ENCODE measurements at regions not wholly inside any gene's neighbourhood (a gene's known extent, or its start where the extent isn't known, plus 50 kb on each side); places are given as distances from the start of the nearest gene placed in this dataset.
"Not testable (repeated sequence)": the region's sequence is repeated elsewhere in the genome, so short reads cannot be mapped to it uniquely, and the experiment has no call there.

DNA sequence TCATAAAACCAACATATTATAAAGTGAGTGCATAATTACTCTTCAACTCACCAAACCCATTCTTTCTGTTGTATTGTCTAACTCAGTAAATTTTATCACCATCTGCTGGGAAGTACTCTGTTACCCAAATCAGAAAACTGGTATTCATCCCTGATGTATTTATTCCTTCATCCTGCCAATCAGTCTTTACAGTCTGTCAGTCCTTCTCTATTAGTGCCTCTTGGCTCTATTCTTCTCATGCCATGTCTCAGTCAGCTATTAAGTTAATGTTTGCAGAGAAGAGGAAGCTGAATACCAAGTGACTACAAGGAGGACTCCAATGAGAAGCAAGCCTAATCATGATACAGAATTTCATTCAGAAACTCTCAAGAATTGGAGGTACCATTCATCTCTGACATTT lies 631.2 kb downstream of the CPS1 start:
- H3K4me3 Mint-ChIP-seq, result no peak overlapping the region
- peaks cover 3% of the 10 kb centered on the region for H3K27me3 Mint-ChIP-seq (ENCODE audit: insufficient read depth)
- no peaks in the 10 kb centered on the region for H3K9me3 Mint-ChIP-seq
- intact Hi-C loops (cut with micrococcal nuclease), result no loop called here
- H3K36me3 Mint-ChIP-seq (ENCODE audit: low read depth), result no peaks in the 10 kb centered on the region
- no peaks in the 10 kb centered on the region for H3K4me1 Mint-ChIP-seq (ENCODE audit: low read depth)
- no peak overlapping the region for H3K27ac Mint-ChIP-seq
- DNase-seq (ENCODE audit: low spot score), result no peak

- no peaks in the 10 kb centered on the region for H3K36me3 Mint-ChIP-seq (ENCODE audit: low read depth)
- DNase-seq (ENCODE audit: low spot score), result no peak
- H3K4me1 Mint-ChIP-seq (ENCODE audit: low read depth), result no peaks in the 10 kb centered on the region
- no peak overlapping the region for H3K27ac Mint-ChIP-seq
- H3K4me3 Mint-ChIP-seq, result no peak overlapping the region
- H3K9me3 Mint-ChIP-seq, result no peaks in the 10 kb centered on the region
- no peaks in the 10 kb centered on the region for H3K27me3 Mint-ChIP-seq (ENCODE audit: insufficient read depth)
- intact Hi-C loops (cut with micrococcal nuclease), result no loop called here
Observed at GRCh38 chr2:211203986-211204385, 647.6 kb downstream of the CPS1 start.

- no peaks in the 10 kb centered on the region for H3K36me3 Mint-ChIP-seq (ENCODE audit: low read depth)
- intact Hi-C loops (cut with micrococcal nuclease), result no loop called here
Observed at GRCh38 chr2:211204456-211204855, 648.1 kb downstream of the CPS1 start.

GRCh38 chr2:211204902-211205301 lies 648.5 kb downstream of the CPS1 start:
- H3K27me3 Mint-ChIP-seq (ENCODE audit: insufficient read depth), result no peaks in the 10 kb centered on the region
- no peak overlapping the region for H3K27ac Mint-ChIP-seq
- no peak for DNase-seq (ENCODE audit: low spot score)
- intact Hi-C loops (cut with micrococcal nuclease), result no loop called here
- no peaks in the 10 kb centered on the region for H3K9me3 Mint-ChIP-seq
- H3K36me3 Mint-ChIP-seq (ENCODE audit: low read depth), result no peaks in the 10 kb centered on the region
- H3K4me1 Mint-ChIP-seq (ENCODE audit: low read depth), result no peaks in the 10 kb centered on the region
- no peak overlapping the region for H3K4me3 Mint-ChIP-seq

More at GRCh38 chr2:211204456-211204855, 648.1 kb downstream of the CPS1 start:
- Mint-ChIP-seq H3K27ac (no peak overlapping the region), H3K4me3 (no peak overlapping the region), H3K27me3 (ENCODE audit: insufficient read depth) (no peaks in the 10 kb centered on the region), H3K9me3 (no peaks in the 10 kb centered on the region), H3K4me1 (ENCODE audit: low read depth) (no peaks in the 10 kb centered on the region)
- DNase-seq (ENCODE audit: low spot score), result no peak

DNA sequence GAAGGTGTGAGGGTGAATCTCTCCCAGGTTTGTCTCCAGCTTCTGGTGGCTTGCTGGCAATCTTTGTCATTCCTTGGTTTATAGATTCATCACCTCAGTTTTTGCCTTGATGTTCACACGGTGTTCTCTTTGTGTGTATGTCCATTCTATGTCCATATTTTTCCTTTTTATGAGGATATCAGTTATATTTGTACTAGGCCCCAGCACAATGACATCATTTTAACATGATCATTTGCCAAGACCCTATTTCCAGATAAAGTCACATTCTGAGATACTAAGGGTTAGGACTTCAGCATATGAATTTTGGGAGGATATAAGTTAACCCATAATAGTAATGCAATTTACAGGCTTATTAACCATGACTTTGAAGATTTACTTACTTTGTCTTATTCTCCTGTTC lies 649.0 kb downstream of the CPS1 start:
- no peaks in the 10 kb centered on the region for H3K36me3 Mint-ChIP-seq (ENCODE audit: low read depth)
- no peak overlapping the region for H3K27ac Mint-ChIP-seq

GRCh38 chr2:211205836-211206235 lies 649.4 kb downstream of the CPS1 start:
- DNase-seq (ENCODE audit: low spot score), result no peak

More for the DNA sequence above, 649.0 kb downstream of the CPS1 start:
- Mint-ChIP-seq H3K4me3 (no peak overlapping the region), H3K4me1 (ENCODE audit: low read depth) (no peaks in the 10 kb centered on the region), H3K9me3 (no peaks in the 10 kb centered on the region), H3K27me3 (ENCODE audit: insufficient read depth) (no peaks in the 10 kb centered on the region)
- intact Hi-C loops (cut with micrococcal nuclease), result no loop called here
- no peak for DNase-seq (ENCODE audit: low spot score)

GRCh38 chr2:211216221-211216620 lies 659.8 kb downstream of the CPS1 start:
- Mint-ChIP-seq H3K4me3 (no peak overlapping the region), H3K27ac (no peak overlapping the region), H3K9me3 (peaks cover 6% of the 10 kb centered on the region), H3K36me3 (ENCODE audit: low read depth) (no peaks in the 10 kb centered on the region), H3K27me3 (ENCODE audit: insufficient read depth) (no peaks in the 10 kb centered on the region), H3K4me1 (ENCODE audit: low read depth) (no peaks in the 10 kb centered on the region)
- DNase-seq (ENCODE audit: low spot score), result no peak
- intact Hi-C loops (cut with micrococcal nuclease), result no loop called here

More at GRCh38 chr2:211205836-211206235, 649.4 kb downstream of the CPS1 start:
- Mint-ChIP-seq H3K4me3 (no peak overlapping the region), H3K27me3 (ENCODE audit: insufficient read depth) (no peaks in the 10 kb centered on the region), H3K4me1 (ENCODE audit: low read depth) (no peaks in the 10 kb centered on the region), H3K36me3 (ENCODE audit: low read depth) (no peaks in the 10 kb centered on the region), H3K9me3 (no peaks in the 10 kb centered on the region), H3K27ac (no peak overlapping the region)
- intact Hi-C loops (cut with micrococcal nuclease), result no loop called here

DNA sequence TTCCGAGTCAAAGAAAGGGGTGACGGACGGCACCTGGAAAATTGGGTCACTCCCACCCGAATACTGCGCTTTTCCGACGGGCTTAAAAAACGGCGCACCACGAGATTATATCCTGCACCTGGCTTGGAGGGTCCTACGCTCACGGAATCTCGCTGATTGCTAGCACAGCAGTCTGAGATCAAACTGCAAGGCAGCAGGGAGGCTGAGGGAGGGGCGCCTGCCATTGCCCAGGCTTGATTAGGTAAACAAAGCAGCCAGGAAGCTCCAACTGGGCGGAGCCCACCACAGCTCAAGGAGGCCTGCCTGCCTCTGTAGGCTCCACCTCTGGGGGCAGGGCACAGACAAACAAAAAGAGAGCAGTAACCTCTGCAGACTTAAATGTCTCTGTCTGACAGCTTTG lies 663.1 kb downstream of the CPS1 start:
- H3K4me1 Mint-ChIP-seq (ENCODE audit: low read depth); H3K27ac Mint-ChIP-seq; H3K4me3 Mint-ChIP-seq; DNase-seq (ENCODE audit: low spot score); intact Hi-C loops (cut with micrococcal nuclease); H3K36me3 Mint-ChIP-seq (ENCODE audit: low read depth); H3K9me3 Mint-ChIP-seq; H3K27me3 Mint-ChIP-seq (ENCODE audit: insufficient read depth): not testable (repeated sequence)

DNA sequence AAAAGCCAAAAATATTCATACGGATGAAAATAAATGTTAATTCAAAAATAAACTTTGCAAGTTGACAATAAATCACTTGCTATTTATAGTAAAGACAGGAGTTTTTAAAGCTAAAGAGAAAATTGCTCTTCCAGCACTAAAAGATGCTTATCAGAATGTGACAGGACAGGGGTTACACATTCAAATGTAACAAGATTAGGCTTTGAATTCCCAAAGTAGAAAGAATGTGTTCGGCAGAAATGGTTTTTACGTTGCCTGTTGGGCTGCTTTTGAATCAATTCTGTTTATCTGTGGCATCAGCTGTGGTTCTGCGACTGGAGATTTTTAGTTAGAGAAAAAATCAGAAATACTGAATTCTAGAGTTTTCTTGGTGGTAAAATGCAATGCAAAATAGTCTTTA lies 669.4 kb downstream of the CPS1 start:
- Mint-ChIP-seq H3K4me1 (ENCODE audit: low read depth) (no peaks in the 10 kb centered on the region), H3K27me3 (ENCODE audit: insufficient read depth) (no peaks in the 10 kb centered on the region), H3K36me3 (ENCODE audit: low read depth) (no peaks in the 10 kb centered on the region), H3K27ac (no peak overlapping the region), H3K4me3 (no peak overlapping the region), H3K9me3 (no peaks in the 10 kb centered on the region)
- intact Hi-C loops (cut with micrococcal nuclease), result no loop called here
- no peak for DNase-seq (ENCODE audit: low spot score)

GRCh38 chr2:211228559-211228958 lies 672.2 kb downstream of the CPS1 start:
- intact Hi-C loops (cut with micrococcal nuclease), result no loop called here
- no peaks in the 10 kb centered on the region for H3K4me1 Mint-ChIP-seq (ENCODE audit: low read depth)
- no peak overlapping the region for H3K4me3 Mint-ChIP-seq

GRCh38 chr2:211237586-211238275 lies 681.3 kb downstream of the CPS1 start:
- intact Hi-C loops (cut with micrococcal nuclease), result no loop called here
- Mint-ChIP-seq H3K4me1 (ENCODE audit: low read depth) (no peaks in the 10 kb centered on the region), H3K36me3 (ENCODE audit: low read depth) (no peaks in the 10 kb centered on the region), H3K4me3 (no peak overlapping the region), H3K27ac (no peak overlapping the region), H3K27me3 (ENCODE audit: insufficient read depth) (no peaks in the 10 kb centered on the region), H3K9me3 (no peaks in the 10 kb centered on the region)
- DNase-seq (ENCODE audit: low spot score), result no peak

More at GRCh38 chr2:211228559-211228958, 672.2 kb downstream of the CPS1 start:
- Mint-ChIP-seq H3K27ac (no peak overlapping the region), H3K9me3 (no peaks in the 10 kb centered on the region), H3K27me3 (ENCODE audit: insufficient read depth) (no peaks in the 10 kb centered on the region), H3K36me3 (ENCODE audit: low read depth) (no peaks in the 10 kb centered on the region)
- DNase-seq (ENCODE audit: low spot score), result no peak

DNA sequence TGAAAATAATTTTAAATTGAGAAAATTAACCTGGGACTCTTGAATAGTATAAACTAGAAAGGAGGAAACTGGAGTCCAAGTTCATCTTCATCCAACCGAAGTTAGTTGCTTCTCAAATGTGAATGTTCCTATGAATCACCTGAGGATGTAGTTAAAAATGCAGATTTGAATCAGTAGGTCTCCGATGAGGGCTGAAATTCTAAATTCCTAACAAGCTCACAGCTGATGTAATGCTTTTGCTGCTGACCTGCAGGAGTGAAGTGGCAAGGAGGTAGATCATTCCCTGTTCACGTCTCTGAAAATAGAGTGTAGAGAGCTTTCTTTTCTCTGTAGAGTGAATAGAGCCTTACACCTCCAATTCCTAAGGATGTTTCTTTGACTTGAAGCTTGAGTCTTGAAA lies 685.5 kb downstream of the CPS1 start:
- no peaks in the 10 kb centered on the region for H3K36me3 Mint-ChIP-seq (ENCODE audit: low read depth)
- H3K4me1 Mint-ChIP-seq (ENCODE audit: low read depth), result no peaks in the 10 kb centered on the region
- no peaks in the 10 kb centered on the region for H3K27me3 Mint-ChIP-seq (ENCODE audit: insufficient read depth)
- no peaks in the 10 kb centered on the region for H3K9me3 Mint-ChIP-seq
- H3K4me3 Mint-ChIP-seq, result no peak overlapping the region
- no peak overlapping the region for H3K27ac Mint-ChIP-seq
- no peak for DNase-seq (ENCODE audit: low spot score)
- intact Hi-C loops (cut with micrococcal nuclease), result no loop called here

GRCh38 chr2:211247751-211248150 lies 691.4 kb downstream of the CPS1 start:
- Mint-ChIP-seq H3K4me3 (no peak overlapping the region), H3K36me3 (ENCODE audit: low read depth) (no peaks in the 10 kb centered on the region), H3K9me3 (no peaks in the 10 kb centered on the region), H3K27ac (no peak overlapping the region), H3K4me1 (ENCODE audit: low read depth) (no peaks in the 10 kb centered on the region), H3K27me3 (ENCODE audit: insufficient read depth) (no peaks in the 10 kb centered on the region)
- intact Hi-C loops (cut with micrococcal nuclease), result no loop called here
- DNase-seq (ENCODE audit: low spot score), result no peak

DNA sequence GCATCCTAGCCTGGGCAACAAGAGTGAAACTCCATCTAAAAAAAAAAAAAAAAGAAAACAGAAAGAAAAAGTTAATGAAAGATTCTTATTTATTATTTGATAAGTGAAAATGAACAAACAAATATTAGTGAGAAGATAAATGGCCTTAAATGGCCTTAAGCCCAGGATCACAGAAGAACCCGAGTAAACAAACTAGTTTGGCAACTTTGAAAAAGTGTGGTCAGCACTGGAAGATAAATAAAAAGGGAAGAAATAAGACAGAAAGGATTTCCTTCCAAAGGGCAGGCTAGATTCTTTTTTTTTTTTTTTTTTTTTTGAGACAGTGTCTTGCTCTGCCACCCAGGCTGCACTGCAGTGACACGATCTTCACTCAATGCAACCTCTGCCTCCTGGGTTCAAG lies 692.4 kb downstream of the CPS1 start:
- Mint-ChIP-seq H3K4me1 (ENCODE audit: low read depth) (no peaks in the 10 kb centered on the region), H3K27ac (no peak overlapping the region), H3K36me3 (ENCODE audit: low read depth) (no peaks in the 10 kb centered on the region), H3K27me3 (ENCODE audit: insufficient read depth) (no peaks in the 10 kb centered on the region), H3K4me3 (no peak overlapping the region), H3K9me3 (no peaks in the 10 kb centered on the region)
- intact Hi-C loops (cut with micrococcal nuclease), result no loop called here
- DNase-seq (ENCODE audit: low spot score), result no peak
